ENCODE measurements at regions not wholly inside any gene's neighbourhood (a gene's known extent, or its start where the extent isn't known, plus 50 kb on each side); places are given as distances from the start of the nearest gene placed in this dataset.

DNA sequence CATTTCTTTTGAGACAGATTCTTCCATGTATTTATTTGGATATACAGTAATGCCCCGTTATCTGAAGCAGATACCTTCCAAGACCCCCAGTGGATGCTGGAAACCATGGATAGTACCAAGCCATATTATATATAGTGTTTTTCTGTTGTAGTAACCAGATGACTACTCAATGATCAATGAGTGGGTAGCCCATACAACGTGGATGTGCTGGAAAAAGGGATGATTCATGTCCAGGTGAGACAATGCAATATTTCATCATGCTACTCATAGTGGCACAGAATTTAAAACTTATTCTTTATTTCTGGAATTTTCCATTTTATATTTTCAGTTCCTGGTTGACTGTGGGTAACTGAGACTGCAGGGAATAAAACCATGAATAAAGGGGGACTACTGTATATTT lies 427.5 kb downstream of the METTL15 start (continued):
- no peak for TF ChIP-seq POLR2AphosphoS5 (IDR thresholded peaks at IDR 0.05; ENCODE audit: low read depth, low read length)

GRCh38 chr11:28529540-28530410 lies 421.6 kb downstream of the METTL15 start:
- ChIA-PET POLR2A (interaction anchor here (0.7 to 1.6 kb wide), 5 partner anchors 420 to 829 kb away, joined by 3 to 7 read pairs (median 3); partner anchors contain the start of gene BDNF), RAD21 (ENCODE audit: low non-redundant PET in 1 of 2, low total read pairs in 2 of 2, uncharacterized antibody in 2 of 2, unreplicated experiment in 2 of 2) (interaction anchor here (0.7 to 2.4 kb wide), 8 partner anchors 84 to 831 kb away, joined by 3 to 12 read pairs (median 4); no protein-coding TSS in a partner anchor), CTCF (interaction anchor here (0.6 to 4.3 kb wide), 20 partner anchors 9 to 834 kb away, joined by 3 to 69 read pairs (median 4); partner anchors contain the start of gene BDNF)
- Histone ChIP-seq H3K27ac (ENCODE audit: low read depth, low read length) (no peak overlapping the region), H3K4me1 (ENCODE audit: control insufficient read depth in 1 of 2, insufficient read depth in 2 of 2, low read length in 2 of 2) (no peaks in the 10 kb centered on the region), H3K9ac (ENCODE audit: low read length) (no peak overlapping the region), H3K4me3 (replicated peaks in 1 of 2; ENCODE audit: low read depth in 1 of 2, low read length in 2 of 2) (no peak overlapping the region), H3K27me3 (ENCODE audit: insufficient read depth, low read length) (no peaks in the 10 kb centered on the region), H2AFZ (ENCODE audit: low read depth, low read length, poor library complexity, severe bottlenecking) (no peak overlapping the region), H3K36me3 (ENCODE audit: control insufficient read depth in 1 of 2, insufficient read depth in 2 of 2, low read length in 2 of 2) (no peaks in the 10 kb centered on the region), H3K79me2 (ENCODE audit: insufficient read depth, low read length) (no peaks in the 10 kb centered on the region), H4K20me1 (ENCODE audit: insufficient read depth) (no peaks in the 10 kb centered on the region), H3K9me2 (ENCODE audit: insufficient read depth) (no peaks in the 10 kb centered on the region), H3K9me3 (ENCODE audit: control insufficient read depth in 1 of 2, insufficient read depth in 1 of 2, low read depth in 1 of 2, low read length in 2 of 2) (peaks cover 2 to 13% of the 10 kb centered on the region in 2 experiments; a peak in 3 of 4 replicates), H3K4me2 (ENCODE audit: low read length) (no peak overlapping the region)
- ATAC-seq (peak; percentile 81), DNase-seq (ENCODE audit: low read depth, low spot score) (peak; percentile 37)
- no TSS peak for BruUV-seq (replicated peaks)
- intact Hi-C loops (cut with micrococcal nuclease) = loop anchor here (1.0 to 10.0 kb wide), 4 partner anchors 415 to 830 kb away; no protein-coding TSS in a partner anchor
- no peak for TF ChIP-seq TCF7L2 (IDR thresholded peaks at IDR 0.05; ENCODE audit: borderline replicate concordance, extremely low read depth, insufficient read depth, insufficient read length)
- TF ChIP-seq ZFX (IDR thresholded peaks at IDR 0.05) = no peak
- TF ChIP-seq REST (IDR thresholded peaks at IDR 0.05; ENCODE audit: low read depth) = no peak
- peak; percentile 77 for TF ChIP-seq RAD21 (IDR thresholded peaks at IDR 0.05; ENCODE audit: low read depth)
- no peak for TF ChIP-seq ZNF274 (IDR thresholded peaks at IDR 0.05; ENCODE audit: low read depth, low read length)
- TF ChIP-seq EZH2phosphoT487 (IDR thresholded peaks at IDR 0.05; ENCODE audit: borderline replicate concordance) = no peak
- TF ChIP-seq CBX3 (IDR thresholded peaks at IDR 0.05; ENCODE audit: low read depth) = no peak
- TF ChIP-seq, protein P1, sequence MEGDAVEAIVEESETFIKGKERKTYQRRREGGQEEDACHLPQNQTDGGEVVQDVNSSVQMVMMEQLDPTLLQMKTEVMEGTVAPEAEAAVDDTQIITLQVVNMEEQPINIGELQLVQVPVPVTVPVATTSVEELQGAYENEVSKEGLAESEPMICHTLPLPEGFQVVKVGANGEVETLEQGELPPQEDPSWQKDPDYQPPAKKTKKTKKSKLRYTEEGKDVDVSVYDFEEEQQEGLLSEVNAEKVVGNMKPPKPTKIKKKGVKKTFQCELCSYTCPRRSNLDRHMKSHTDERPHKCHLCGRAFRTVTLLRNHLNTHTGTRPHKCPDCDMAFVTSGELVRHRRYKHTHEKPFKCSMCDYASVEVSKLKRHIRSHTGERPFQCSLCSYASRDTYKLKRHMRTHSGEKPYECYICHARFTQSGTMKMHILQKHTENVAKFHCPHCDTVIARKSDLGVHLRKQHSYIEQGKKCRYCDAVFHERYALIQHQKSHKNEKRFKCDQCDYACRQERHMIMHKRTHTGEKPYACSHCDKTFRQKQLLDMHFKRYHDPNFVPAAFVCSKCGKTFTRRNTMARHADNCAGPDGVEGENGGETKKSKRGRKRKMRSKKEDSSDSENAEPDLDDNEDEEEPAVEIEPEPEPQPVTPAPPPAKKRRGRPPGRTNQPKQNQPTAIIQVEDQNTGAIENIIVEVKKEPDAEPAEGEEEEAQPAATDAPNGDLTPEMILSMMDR (IDR thresholded peaks at IDR 0.05 in 2 of 3, conservative IDR thresholded peaks at IDR 0.05 in 1 of 3; ENCODE audit: borderline replicate concordance in 1 of 3, insufficient read depth in 1 of 3, low read depth in 2 of 3, low read length in 2 of 3) = peak; percentile 33 to 65 (median 50); a peak in 5 of 6 replicates
